ENCODE measurements at regions not wholly inside any gene's neighbourhood (a gene's known extent, or its start where the extent isn't known, plus 50 kb on each side); places are given as distances from the start of the nearest gene placed in this dataset.

DNA sequence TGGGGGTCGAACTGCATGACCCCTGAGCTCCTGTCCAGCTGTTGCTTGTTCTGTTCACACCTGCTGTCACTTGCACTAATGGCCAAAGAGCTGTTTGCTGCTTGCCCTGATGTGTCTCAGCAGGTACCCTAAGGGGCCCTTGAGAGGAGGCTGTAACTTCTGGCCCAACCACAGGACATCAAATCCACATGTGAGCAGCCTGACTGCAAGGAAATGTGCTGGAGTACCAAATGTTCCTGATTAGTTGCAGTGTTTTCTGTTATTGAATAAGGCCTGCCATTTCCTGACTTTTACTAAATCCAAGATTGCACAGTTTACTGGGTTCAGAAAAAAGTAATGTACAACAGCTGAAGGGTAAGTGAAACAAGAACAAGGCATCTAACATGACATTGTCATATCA is 91.7 kb upstream of the IL6 start (continued):
- TF ChIP-seq, protein P1, sequence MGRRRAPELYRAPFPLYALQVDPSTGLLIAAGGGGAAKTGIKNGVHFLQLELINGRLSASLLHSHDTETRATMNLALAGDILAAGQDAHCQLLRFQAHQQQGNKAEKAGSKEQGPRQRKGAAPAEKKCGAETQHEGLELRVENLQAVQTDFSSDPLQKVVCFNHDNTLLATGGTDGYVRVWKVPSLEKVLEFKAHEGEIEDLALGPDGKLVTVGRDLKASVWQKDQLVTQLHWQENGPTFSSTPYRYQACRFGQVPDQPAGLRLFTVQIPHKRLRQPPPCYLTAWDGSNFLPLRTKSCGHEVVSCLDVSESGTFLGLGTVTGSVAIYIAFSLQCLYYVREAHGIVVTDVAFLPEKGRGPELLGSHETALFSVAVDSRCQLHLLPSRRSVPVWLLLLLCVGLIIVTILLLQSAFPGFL (CRISPR knock-in tag; IDR thresholded peaks at IDR 0.05; ENCODE audit: borderline replicate concordance) = no peak
- TF ChIP-seq GRHL2 (CRISPR knock-in tag; IDR thresholded peaks at IDR 0.05; ENCODE audit: insufficient replicate concordance, severe bottlenecking) (no peak), FOXJ3 (CRISPR knock-in tag; IDR thresholded peaks at IDR 0.05; ENCODE audit: borderline replicate concordance) (no peak), NFE2L1 (CRISPR knock-in tag; IDR thresholded peaks at IDR 0.05) (no peak)
- TF ChIP-seq, protein P2, sequence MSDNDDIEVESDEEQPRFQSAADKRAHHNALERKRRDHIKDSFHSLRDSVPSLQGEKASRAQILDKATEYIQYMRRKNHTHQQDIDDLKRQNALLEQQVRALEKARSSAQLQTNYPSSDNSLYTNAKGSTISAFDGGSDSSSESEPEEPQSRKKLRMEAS (CRISPR knock-in tag; IDR thresholded peaks at IDR 0.05) = no peak

DNA sequence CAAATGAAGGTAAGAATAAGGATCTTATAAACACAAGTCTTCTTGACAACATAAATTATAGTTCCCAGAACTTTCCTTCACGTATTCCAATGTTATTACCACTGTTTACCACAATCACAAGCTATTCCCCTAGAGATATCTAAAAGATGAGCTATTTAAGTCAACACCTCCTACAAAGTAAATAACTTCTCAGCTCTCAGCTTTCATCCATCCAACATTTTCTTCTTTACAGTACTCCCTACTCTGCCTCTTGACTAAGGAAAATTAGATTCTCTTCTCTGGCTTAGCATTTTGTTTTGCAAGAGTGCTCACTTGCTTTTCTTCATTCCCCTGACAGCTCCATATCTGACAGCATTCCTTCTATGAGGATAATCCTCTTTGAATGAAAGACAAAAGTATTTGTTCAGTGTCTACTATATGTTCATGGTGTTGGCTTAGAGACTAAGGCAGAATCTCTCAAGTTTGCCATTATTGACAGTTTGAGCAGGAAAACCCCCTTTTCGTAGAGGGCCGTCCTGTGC is 93.0 kb upstream of the IL6 start:
- DNase-seq (ENCODE audit: low spot score) (no peak), ATAC-seq (no peak)
- ChIA-PET POLR2A (no interaction called here), CTCF (interaction anchor here (0.6 to 1.0 kb wide), 2 partner anchors 27 to 75 kb away, joined by 3 read pairs; no protein-coding TSS in a partner anchor)
- H3K27ac Mint-ChIP-seq = no peak overlapping the region
- no peaks in the 10 kb centered on the region for H3K9me3 Mint-ChIP-seq
- H3K27me3 Mint-ChIP-seq (ENCODE audit: low read depth) = no peaks in the 10 kb centered on the region; the same call in 1 of the 2 replicates
- no peak overlapping the region for H3K4me3 Mint-ChIP-seq
- H3K36me3 Mint-ChIP-seq = no peaks in the 10 kb centered on the region
- peaks cover 8% of the 10 kb centered on the region for H3K4me1 Mint-ChIP-seq
- TF ChIP-seq, protein P3, sequence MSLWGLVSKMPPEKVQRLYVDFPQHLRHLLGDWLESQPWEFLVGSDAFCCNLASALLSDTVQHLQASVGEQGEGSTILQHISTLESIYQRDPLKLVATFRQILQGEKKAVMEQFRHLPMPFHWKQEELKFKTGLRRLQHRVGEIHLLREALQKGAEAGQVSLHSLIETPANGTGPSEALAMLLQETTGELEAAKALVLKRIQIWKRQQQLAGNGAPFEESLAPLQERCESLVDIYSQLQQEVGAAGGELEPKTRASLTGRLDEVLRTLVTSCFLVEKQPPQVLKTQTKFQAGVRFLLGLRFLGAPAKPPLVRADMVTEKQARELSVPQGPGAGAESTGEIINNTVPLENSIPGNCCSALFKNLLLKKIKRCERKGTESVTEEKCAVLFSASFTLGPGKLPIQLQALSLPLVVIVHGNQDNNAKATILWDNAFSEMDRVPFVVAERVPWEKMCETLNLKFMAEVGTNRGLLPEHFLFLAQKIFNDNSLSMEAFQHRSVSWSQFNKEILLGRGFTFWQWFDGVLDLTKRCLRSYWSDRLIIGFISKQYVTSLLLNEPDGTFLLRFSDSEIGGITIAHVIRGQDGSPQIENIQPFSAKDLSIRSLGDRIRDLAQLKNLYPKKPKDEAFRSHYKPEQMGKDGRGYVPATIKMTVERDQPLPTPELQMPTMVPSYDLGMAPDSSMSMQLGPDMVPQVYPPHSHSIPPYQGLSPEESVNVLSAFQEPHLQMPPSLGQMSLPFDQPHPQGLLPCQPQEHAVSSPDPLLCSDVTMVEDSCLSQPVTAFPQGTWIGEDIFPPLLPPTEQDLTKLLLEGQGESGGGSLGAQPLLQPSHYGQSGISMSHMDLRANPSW (CRISPR knock-in tag; conservative IDR thresholded peaks at IDR 0.05; ENCODE audit: low read depth) = no peak
- no peak for TF ChIP-seq JAZF1 (CRISPR knock-in tag; IDR thresholded peaks at IDR 0.05)
- TF ChIP-seq, protein P4, sequence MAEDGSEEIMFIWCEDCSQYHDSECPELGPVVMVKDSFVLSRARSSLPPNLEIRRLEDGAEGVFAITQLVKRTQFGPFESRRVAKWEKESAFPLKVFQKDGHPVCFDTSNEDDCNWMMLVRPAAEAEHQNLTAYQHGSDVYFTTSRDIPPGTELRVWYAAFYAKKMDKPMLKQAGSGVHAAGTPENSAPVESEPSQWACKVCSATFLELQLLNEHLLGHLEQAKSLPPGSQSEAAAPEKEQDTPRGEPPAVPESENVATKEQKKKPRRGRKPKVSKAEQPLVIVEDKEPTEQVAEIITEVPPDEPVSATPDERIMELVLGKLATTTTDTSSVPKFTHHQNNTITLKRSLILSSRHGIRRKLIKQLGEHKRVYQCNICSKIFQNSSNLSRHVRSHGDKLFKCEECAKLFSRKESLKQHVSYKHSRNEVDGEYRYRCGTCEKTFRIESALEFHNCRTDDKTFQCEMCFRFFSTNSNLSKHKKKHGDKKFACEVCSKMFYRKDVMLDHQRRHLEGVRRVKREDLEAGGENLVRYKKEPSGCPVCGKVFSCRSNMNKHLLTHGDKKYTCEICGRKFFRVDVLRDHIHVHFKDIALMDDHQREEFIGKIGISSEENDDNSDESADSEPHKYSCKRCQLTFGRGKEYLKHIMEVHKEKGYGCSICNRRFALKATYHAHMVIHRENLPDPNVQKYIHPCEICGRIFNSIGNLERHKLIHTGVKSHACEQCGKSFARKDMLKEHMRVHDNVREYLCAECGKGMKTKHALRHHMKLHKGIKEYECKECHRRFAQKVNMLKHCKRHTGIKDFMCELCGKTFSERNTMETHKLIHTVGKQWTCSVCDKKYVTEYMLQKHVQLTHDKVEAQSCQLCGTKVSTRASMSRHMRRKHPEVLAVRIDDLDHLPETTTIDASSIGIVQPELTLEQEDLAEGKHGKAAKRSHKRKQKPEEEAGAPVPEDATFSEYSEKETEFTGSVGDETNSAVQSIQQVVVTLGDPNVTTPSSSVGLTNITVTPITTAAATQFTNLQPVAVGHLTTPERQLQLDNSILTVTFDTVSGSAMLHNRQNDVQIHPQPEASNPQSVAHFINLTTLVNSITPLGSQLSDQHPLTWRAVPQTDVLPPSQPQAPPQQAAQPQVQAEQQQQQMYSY (CRISPR knock-in tag; IDR thresholded peaks at IDR 0.05) = no peak
- TF ChIP-seq, protein P5, sequence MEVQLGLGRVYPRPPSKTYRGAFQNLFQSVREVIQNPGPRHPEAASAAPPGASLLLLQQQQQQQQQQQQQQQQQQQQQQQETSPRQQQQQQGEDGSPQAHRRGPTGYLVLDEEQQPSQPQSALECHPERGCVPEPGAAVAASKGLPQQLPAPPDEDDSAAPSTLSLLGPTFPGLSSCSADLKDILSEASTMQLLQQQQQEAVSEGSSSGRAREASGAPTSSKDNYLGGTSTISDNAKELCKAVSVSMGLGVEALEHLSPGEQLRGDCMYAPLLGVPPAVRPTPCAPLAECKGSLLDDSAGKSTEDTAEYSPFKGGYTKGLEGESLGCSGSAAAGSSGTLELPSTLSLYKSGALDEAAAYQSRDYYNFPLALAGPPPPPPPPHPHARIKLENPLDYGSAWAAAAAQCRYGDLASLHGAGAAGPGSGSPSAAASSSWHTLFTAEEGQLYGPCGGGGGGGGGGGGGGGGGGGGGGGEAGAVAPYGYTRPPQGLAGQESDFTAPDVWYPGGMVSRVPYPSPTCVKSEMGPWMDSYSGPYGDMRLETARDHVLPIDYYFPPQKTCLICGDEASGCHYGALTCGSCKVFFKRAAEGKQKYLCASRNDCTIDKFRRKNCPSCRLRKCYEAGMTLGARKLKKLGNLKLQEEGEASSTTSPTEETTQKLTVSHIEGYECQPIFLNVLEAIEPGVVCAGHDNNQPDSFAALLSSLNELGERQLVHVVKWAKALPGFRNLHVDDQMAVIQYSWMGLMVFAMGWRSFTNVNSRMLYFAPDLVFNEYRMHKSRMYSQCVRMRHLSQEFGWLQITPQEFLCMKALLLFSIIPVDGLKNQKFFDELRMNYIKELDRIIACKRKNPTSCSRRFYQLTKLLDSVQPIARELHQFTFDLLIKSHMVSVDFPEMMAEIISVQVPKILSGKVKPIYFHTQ (CRISPR knock-in tag; IDR thresholded peaks at IDR 0.05) = no peak
- no peak for TF ChIP-seq GTF2I (CRISPR knock-in tag; conservative IDR thresholded peaks at IDR 0.05)
- TF ChIP-seq, protein P6, sequence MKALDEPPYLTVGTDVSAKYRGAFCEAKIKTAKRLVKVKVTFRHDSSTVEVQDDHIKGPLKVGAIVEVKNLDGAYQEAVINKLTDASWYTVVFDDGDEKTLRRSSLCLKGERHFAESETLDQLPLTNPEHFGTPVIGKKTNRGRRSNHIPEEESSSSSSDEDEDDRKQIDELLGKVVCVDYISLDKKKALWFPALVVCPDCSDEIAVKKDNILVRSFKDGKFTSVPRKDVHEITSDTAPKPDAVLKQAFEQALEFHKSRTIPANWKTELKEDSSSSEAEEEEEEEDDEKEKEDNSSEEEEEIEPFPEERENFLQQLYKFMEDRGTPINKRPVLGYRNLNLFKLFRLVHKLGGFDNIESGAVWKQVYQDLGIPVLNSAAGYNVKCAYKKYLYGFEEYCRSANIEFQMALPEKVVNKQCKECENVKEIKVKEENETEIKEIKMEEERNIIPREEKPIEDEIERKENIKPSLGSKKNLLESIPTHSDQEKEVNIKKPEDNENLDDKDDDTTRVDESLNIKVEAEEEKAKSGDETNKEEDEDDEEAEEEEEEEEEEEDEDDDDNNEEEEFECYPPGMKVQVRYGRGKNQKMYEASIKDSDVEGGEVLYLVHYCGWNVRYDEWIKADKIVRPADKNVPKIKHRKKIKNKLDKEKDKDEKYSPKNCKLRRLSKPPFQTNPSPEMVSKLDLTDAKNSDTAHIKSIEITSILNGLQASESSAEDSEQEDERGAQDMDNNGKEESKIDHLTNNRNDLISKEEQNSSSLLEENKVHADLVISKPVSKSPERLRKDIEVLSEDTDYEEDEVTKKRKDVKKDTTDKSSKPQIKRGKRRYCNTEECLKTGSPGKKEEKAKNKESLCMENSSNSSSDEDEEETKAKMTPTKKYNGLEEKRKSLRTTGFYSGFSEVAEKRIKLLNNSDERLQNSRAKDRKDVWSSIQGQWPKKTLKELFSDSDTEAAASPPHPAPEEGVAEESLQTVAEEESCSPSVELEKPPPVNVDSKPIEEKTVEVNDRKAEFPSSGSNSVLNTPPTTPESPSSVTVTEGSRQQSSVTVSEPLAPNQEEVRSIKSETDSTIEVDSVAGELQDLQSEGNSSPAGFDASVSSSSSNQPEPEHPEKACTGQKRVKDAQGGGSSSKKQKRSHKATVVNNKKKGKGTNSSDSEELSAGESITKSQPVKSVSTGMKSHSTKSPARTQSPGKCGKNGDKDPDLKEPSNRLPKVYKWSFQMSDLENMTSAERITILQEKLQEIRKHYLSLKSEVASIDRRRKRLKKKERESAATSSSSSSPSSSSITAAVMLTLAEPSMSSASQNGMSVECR (CRISPR knock-in tag; IDR thresholded peaks at IDR 0.05; ENCODE audit: borderline replicate concordance) = no peak
- TF ChIP-seq, protein P7, sequence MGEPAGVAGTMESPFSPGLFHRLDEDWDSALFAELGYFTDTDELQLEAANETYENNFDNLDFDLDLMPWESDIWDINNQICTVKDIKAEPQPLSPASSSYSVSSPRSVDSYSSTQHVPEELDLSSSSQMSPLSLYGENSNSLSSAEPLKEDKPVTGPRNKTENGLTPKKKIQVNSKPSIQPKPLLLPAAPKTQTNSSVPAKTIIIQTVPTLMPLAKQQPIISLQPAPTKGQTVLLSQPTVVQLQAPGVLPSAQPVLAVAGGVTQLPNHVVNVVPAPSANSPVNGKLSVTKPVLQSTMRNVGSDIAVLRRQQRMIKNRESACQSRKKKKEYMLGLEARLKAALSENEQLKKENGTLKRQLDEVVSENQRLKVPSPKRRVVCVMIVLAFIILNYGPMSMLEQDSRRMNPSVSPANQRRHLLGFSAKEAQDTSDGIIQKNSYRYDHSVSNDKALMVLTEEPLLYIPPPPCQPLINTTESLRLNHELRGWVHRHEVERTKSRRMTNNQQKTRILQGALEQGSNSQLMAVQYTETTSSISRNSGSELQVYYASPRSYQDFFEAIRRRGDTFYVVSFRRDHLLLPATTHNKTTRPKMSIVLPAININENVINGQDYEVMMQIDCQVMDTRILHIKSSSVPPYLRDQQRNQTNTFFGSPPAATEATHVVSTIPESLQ (CRISPR knock-in tag; IDR thresholded peaks at IDR 0.05) = no peak
- TF ChIP-seq FOXP1 (CRISPR knock-in tag; IDR thresholded peaks at IDR 0.05; ENCODE audit: borderline replicate concordance) = no peak
- TF ChIP-seq SP1 (CRISPR knock-in tag; conservative IDR thresholded peaks at IDR 0.05) = no peak
- TF ChIP-seq GABPB1 (CRISPR knock-in tag; IDR thresholded peaks at IDR 0.05) = no peak
- TF ChIP-seq, protein P8, sequence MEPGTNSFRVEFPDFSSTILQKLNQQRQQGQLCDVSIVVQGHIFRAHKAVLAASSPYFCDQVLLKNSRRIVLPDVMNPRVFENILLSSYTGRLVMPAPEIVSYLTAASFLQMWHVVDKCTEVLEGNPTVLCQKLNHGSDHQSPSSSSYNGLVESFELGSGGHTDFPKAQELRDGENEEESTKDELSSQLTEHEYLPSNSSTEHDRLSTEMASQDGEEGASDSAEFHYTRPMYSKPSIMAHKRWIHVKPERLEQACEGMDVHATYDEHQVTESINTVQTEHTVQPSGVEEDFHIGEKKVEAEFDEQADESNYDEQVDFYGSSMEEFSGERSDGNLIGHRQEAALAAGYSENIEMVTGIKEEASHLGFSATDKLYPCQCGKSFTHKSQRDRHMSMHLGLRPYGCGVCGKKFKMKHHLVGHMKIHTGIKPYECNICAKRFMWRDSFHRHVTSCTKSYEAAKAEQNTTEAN (CRISPR knock-in tag; IDR thresholded peaks at IDR 0.05) = no peak

All from WTC11 (cell line).